HEK293 (cell line): ENCODE measurements at regions not wholly inside any gene's neighbourhood (a gene's known extent, or its start where the extent isn't known, plus 50 kb on each side); places are given as distances from the start of the nearest gene placed in this dataset.
A peak's percentile ranks its signal among the peaks of the same experiment; 100 is the strongest.

Experiments used
- CTCF ChIA-PET: fragments of 350-600 bp; formaldehyde crosslinking; extraction: SDS; loops from one replicate; lab custom pipeline; 2021; ENCODE audit warnings: antibody characterized with exemption; lab: Yijun Ruan, JAX
- POLR2A ChIA-PET: fragments of 300-600 bp; formaldehyde crosslinking; extraction: SDS; loops from one replicate; lab custom pipeline; 2020; ENCODE audit warnings: antibody characterized with exemption, inconsistent platforms; lab: Yijun Ruan, JAX
- H3K27ac ChIP-seq: fragments of 200-500 bp; sonication (Bioruptor generic); 2 replicates; pipeline ENCODE4 v1.5.1; 2014; ENCODE audit warnings: low read depth, low read length, control low read depth, inconsistent platforms; ENCODE audit errors: extremely low read depth
- H3K36me3 ChIP-seq, 2 experiments: fragments of 200-500 bp in 1 of 2; sonication (Bioruptor generic) in 1 of 2; 1 replicate in 1 of 2; 2 replicates in 1 of 2; pipeline ENCODE4 v1.5.1; 2014 to 2017; ENCODE audit warnings: inconsistent platforms in 2 of 2, low read length in 2 of 2; ENCODE audit not compliant: control insufficient read depth in 2 of 2, insufficient read depth in 1 of 2
- H3K4me1 ChIP-seq: fragments of 200-500 bp; sonication (Bioruptor generic); 2 replicates; pipeline ENCODE4 v1.5.1; 2014; ENCODE audit warnings: mild to moderate bottlenecking, low read length, inconsistent platforms; ENCODE audit not compliant: control insufficient read depth, insufficient read depth
- H3K4me3 ChIP-seq: 2 replicates; pipeline ENCODE4 v1.5.1; 2011; ENCODE audit warnings: low read depth, mild to moderate bottlenecking, control low read depth, low read length, moderate library complexity
- H3K9me3 ChIP-seq: fragments of 200-500 bp; sonication (Bioruptor generic); 2 replicates; pipeline ENCODE4 v1.5.1; 2014; ENCODE audit warnings: low read depth, low read length, inconsistent platforms; ENCODE audit not compliant: control insufficient read depth, insufficient read depth
- ATF2 ChIP-seq: fragments of 450-650 bp; formaldehyde crosslinking; IDR thresholded peaks from 2 replicates; pipeline ENCODE4 v1.5.1; 2016; ENCODE audit warnings: missing biosample characterization, missing genetic modification characterization, low read depth
- TSHZ1 ChIP-seq: fragments of 450-650 bp; formaldehyde crosslinking; IDR thresholded peaks from 2 replicates; pipeline ENCODE4 v1.5.1; 2016; ENCODE audit warnings: missing biosample characterization, missing genetic modification characterization, borderline replicate concordance
- ZBTB10 ChIP-seq: fragments of 450-650 bp; formaldehyde crosslinking; IDR thresholded peaks from 2 replicates; pipeline ENCODE4 v1.5.1; 2016; ENCODE audit warnings: missing biosample characterization, missing genetic modification characterization
- ZBTB20 ChIP-seq: fragments of 450-650 bp; formaldehyde crosslinking; IDR thresholded peaks from 2 replicates; pipeline ENCODE4 v1.5.1; 2016; ENCODE audit warnings: missing biosample characterization, missing genetic modification characterization
- ZBTB21 ChIP-seq: fragments of 450-650 bp; formaldehyde crosslinking; IDR thresholded peaks from 2 replicates; pipeline ENCODE4 v1.5.1; 2017; ENCODE audit warnings: missing biosample characterization, missing genetic modification characterization
- ZFP3 ChIP-seq: fragments of 450-650 bp; formaldehyde crosslinking; IDR thresholded peaks from 2 replicates; pipeline ENCODE4 v1.5.1; 2016; ENCODE audit warnings: low read depth, missing biosample characterization, missing genetic modification characterization
- ZFP69B ChIP-seq: fragments of 450-650 bp; formaldehyde crosslinking; IDR thresholded peaks from 2 replicates; pipeline ENCODE4 v1.5.1; 2016; ENCODE audit warnings: missing biosample characterization, missing genetic modification characterization
- ZIC2 ChIP-seq: fragments of 450-650 bp; formaldehyde crosslinking; IDR thresholded peaks from 2 replicates; pipeline ENCODE4 v1.5.1; 2016; ENCODE audit warnings: missing biosample characterization, missing genetic modification characterization
- ZNF132 ChIP-seq: fragments of 450-650 bp; formaldehyde crosslinking; IDR thresholded peaks from 2 replicates; pipeline ENCODE4 v1.5.1; 2017; ENCODE audit warnings: missing biosample characterization, missing genetic modification characterization, borderline replicate concordance
- ZNF16 ChIP-seq: fragments of 450-650 bp; formaldehyde crosslinking; IDR thresholded peaks from 2 replicates; pipeline ENCODE4 v1.5.1; 2016; ENCODE audit warnings: low read depth, missing biosample characterization, missing genetic modification characterization
- ZNF169 ChIP-seq: fragments of 450-650 bp; formaldehyde crosslinking; IDR thresholded peaks from 2 replicates; pipeline ENCODE4 v1.5.1; 2016; ENCODE audit warnings: missing biosample characterization, missing genetic modification characterization
- ZNF239 ChIP-seq: fragments of 450-650 bp; formaldehyde crosslinking; IDR thresholded peaks from 2 replicates; pipeline ENCODE4 v1.5.1; 2016; ENCODE audit warnings: missing biosample characterization, missing genetic modification characterization
- ZNF423 ChIP-seq: fragments of 450-650 bp; formaldehyde crosslinking; IDR thresholded peaks from 2 replicates; pipeline ENCODE4 v1.5.1; 2016; ENCODE audit warnings: missing biosample characterization, missing genetic modification characterization
- ZNF501 ChIP-seq: fragments of 450-650 bp; formaldehyde crosslinking; IDR thresholded peaks from 2 replicates; pipeline ENCODE4 v1.5.1; 2016; ENCODE audit warnings: missing biosample characterization, missing genetic modification characterization
- ZNF513 ChIP-seq: fragments of 450-650 bp; IDR thresholded peaks from 2 replicates; pipeline ENCODE4 v1.5.1; 2018; ENCODE audit warnings: missing biosample characterization, missing genetic modification characterization
- ZNF571 ChIP-seq: fragments of 450-650 bp; formaldehyde crosslinking; IDR thresholded peaks from 2 replicates; pipeline ENCODE4 v1.5.0; 2017; ENCODE audit warnings: missing biosample characterization, missing genetic modification characterization
- ZNF76 ChIP-seq: fragments of 450-650 bp; formaldehyde crosslinking; IDR thresholded peaks from 2 replicates; pipeline ENCODE4; 2016; ENCODE audit warnings: low read depth, missing biosample characterization, missing genetic modification characterization, borderline replicate concordance
- ZXDB ChIP-seq: fragments of 450-650 bp; formaldehyde crosslinking; IDR thresholded peaks from 2 replicates; pipeline ENCODE4 v1.5.1; 2016; ENCODE audit warnings: missing biosample characterization, missing genetic modification characterization
- TF ChIP-seq, protein P1 (sequence below): fragments of 450-650 bp; formaldehyde crosslinking; IDR thresholded peaks from 2 replicates; pipeline ENCODE4 v1.5.1; 2016; ENCODE audit warnings: missing biosample characterization, missing genetic modification characterization
- TF ChIP-seq, protein P2 (sequence below): fragments of 450-650 bp; formaldehyde crosslinking; IDR thresholded peaks from 2 replicates; pipeline ENCODE4 v1.5.1; 2016; ENCODE audit warnings: missing biosample characterization, missing genetic modification characterization

DNA sequence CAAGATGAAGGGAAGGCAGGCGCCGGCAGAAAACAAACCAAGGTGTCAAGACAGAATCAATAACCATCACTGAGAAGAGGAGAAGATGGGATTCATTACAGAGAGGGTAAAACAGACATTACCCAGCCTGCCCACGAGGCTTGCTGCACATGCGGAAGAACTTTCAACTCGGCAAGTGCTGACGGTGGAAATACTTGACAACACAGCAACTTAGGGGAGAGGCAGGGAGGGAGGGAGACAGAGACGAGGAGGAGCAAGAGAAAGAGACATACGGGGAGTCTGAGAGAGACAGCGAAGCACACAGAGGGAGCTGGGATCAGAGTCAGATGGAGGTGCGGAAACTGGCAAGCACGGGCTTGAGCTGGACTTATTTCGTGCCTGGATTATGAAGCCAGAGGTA, 129.3 kb upstream of the NECTIN1 start:
- H3K4me1 ChIP-seq, result no peaks in the 10 kb centered on the region
- no peaks in the 10 kb centered on the region for H3K9me3 ChIP-seq
- no peak overlapping the region for H3K4me3 ChIP-seq
- no peaks in the 10 kb centered on the region for H3K36me3 ChIP-seq
- H3K27ac ChIP-seq, result no peak overlapping the region
- POLR2A ChIA-PET, result interaction anchor here (0.6 kb wide), 1 partner anchor 64 kb away, joined by 5 read pairs; no protein-coding TSS in a partner anchor
- CTCF ChIA-PET, result interaction anchor here (0.6 to 1.2 kb wide), 2 partner anchors 26 to 143 kb away, joined by 3 read pairs; no protein-coding TSS in a partner anchor
- no peak for TF ChIP-seq ZNF169 (tag by site-specific recombination)
- TF ChIP-seq ZIC2 (tag by site-specific recombination), result no peak
- no peak for TF ChIP-seq ZNF132 (tag by site-specific recombination)
- TF ChIP-seq ZXDB (tag by site-specific recombination), result no peak
- TF ChIP-seq, protein P1, sequence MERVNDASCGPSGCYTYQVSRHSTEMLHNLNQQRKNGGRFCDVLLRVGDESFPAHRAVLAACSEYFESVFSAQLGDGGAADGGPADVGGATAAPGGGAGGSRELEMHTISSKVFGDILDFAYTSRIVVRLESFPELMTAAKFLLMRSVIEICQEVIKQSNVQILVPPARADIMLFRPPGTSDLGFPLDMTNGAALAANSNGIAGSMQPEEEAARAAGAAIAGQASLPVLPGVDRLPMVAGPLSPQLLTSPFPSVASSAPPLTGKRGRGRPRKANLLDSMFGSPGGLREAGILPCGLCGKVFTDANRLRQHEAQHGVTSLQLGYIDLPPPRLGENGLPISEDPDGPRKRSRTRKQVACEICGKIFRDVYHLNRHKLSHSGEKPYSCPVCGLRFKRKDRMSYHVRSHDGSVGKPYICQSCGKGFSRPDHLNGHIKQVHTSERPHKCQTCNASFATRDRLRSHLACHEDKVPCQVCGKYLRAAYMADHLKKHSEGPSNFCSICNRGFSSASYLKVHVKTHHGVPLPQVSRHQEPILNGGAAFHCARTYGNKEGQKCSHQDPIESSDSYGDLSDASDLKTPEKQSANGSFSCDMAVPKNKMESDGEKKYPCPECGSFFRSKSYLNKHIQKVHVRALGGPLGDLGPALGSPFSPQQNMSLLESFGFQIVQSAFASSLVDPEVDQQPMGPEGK, result no peak
- no peak for TF ChIP-seq ZNF76 (tag by site-specific recombination)
- TF ChIP-seq ZNF423 (tag by site-specific recombination), result no peak
- TF ChIP-seq ZFP69B (tag by site-specific recombination), result no peak
- TF ChIP-seq, protein P2, sequence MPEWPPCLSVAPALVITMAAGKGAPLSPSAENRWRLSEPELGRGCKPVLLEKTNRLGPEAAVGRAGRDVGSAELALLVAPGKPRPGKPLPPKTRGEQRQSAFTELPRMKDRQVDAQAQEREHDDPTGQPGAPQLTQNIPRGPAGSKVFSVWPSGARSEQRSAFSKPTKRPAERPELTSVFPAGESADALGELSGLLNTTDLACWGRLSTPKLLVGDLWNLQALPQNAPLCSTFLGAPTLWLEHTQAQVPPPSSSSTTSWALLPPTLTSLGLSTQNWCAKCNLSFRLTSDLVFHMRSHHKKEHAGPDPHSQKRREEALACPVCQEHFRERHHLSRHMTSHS (tag by site-specific recombination), result no peak
- no peak for TF ChIP-seq ZBTB21 (tag by site-specific recombination)
- no peak for TF ChIP-seq ZFP3 (tag by site-specific recombination)
- TF ChIP-seq ZNF501 (tag by site-specific recombination), result no peak
- TF ChIP-seq ZNF571 (tag by site-specific recombination), result no peak
- TF ChIP-seq ZBTB10 (tag by site-specific recombination), result no peak
- no peak for TF ChIP-seq ZNF513

DNA sequence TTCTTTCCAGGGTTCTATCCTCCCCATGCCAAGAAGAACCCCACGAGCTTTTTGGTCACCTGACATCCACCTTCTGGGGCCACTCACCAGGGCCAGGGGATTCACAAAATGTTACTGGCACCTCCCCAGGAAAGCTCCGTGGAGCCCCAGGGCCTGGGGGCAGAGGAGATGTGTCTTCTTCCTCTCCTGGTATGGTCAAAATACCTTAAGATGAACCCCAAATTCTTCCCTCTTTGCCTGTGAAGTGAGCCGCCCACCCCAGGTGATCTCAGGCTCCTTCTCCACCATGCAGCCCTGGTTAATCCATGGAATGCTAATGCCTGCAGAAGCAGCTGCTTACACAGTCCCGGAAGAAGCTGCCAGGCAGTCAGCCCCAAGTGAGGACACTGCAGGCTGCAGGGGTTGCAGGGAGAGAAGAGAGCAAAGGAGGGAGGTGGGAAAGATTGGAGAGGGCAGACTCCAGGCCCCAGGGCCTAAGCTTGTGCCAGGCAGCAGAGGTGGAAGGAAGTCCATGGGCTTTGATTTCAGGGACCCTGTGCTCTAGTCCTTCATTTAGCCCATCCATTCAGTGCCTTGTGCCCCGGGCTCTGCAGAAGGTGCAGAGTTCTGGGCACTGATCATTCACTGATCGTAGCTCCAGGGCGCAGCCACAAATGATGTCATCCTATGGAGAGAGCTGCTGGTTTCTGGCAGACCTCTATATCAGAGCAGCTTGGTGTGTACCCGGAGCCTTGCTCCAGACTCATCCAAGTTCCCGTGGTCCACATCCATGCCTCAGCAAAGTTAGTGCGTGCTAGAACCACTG, 127.9 kb upstream of the NECTIN1 start:
- H3K4me1 ChIP-seq, result no peaks in the 10 kb centered on the region
- H3K4me3 ChIP-seq, result no peak overlapping the region
- no peak overlapping the region for H3K27ac ChIP-seq
- ChIA-PET POLR2A (no interaction called here), CTCF (no interaction called here)
- TF ChIP-seq ZBTB20 (tag by site-specific recombination) (peak; percentile 53; the same call in 1 of the 2 replicates), ATF2 (tag by site-specific recombination) (peak; percentile 22; the same call in 1 of the 2 replicates), ZNF239 (tag by site-specific recombination) (no peak), ZNF16 (tag by site-specific recombination) (no peak), TSHZ1 (tag by site-specific recombination) (no peak)
- no peaks in the 10 kb centered on the region for H3K9me3 ChIP-seq
- no peaks in the 10 kb centered on the region for H3K36me3 ChIP-seq
